ENCODE measurements at regions not wholly inside any gene's neighbourhood (a gene's known extent, or its start where the extent isn't known, plus 50 kb on each side); places are given as distances from the start of the nearest gene placed in this dataset.

- no peak overlapping the region for H3K4me3 Mint-ChIP-seq (ENCODE audit: unreplicated experiment)
- no peak overlapping the region for H3K27ac Mint-ChIP-seq (ENCODE audit: unreplicated experiment)
- H3K4me1 Mint-ChIP-seq (ENCODE audit: low read depth, unreplicated experiment): no peaks in the 10 kb centered on the region
- peaks cover 3% of the 10 kb centered on the region for H3K9me3 Mint-ChIP-seq (ENCODE audit: unreplicated experiment)
- no peak for DNase-seq
- peaks cover 6% of the 10 kb centered on the region for H3K27me3 Mint-ChIP-seq (ENCODE audit: unreplicated experiment)
- no peaks in the 10 kb centered on the region for H3K36me3 Mint-ChIP-seq (ENCODE audit: unreplicated experiment)
- TF ChIP-seq CTCF (IDR thresholded peaks at IDR 0.05; ENCODE audit: partially characterized antibody, unreplicated experiment): no peak
These were observed 240.1 kb upstream of the HDAC4 start for GRCh38 chr2:239640676-239641578.

- H3K9me3 Mint-ChIP-seq (ENCODE audit: unreplicated experiment): peaks cover 5% of the 10 kb centered on the region
- peaks cover 6% of the 10 kb centered on the region for H3K27me3 Mint-ChIP-seq (ENCODE audit: unreplicated experiment)
- H3K36me3 Mint-ChIP-seq (ENCODE audit: unreplicated experiment): no peaks in the 10 kb centered on the region
- no peak overlapping the region for H3K27ac Mint-ChIP-seq (ENCODE audit: unreplicated experiment)
- TF ChIP-seq CTCF (IDR thresholded peaks at IDR 0.05; ENCODE audit: partially characterized antibody, unreplicated experiment): no peak
- DNase-seq: no peak
- no peak overlapping the region for H3K4me3 Mint-ChIP-seq (ENCODE audit: unreplicated experiment)
- H3K4me1 Mint-ChIP-seq (ENCODE audit: low read depth, unreplicated experiment): no peaks in the 10 kb centered on the region
These were observed 239.4 kb upstream of the HDAC4 start for GRCh38 chr2:239640210-239640609.

GRCh38 chr2:239639421-239640185 lies 238.8 kb upstream of the HDAC4 start:
- no peak for DNase-seq
- no peaks in the 10 kb centered on the region for H3K36me3 Mint-ChIP-seq (ENCODE audit: unreplicated experiment)
- peaks cover 4% of the 10 kb centered on the region for H3K27me3 Mint-ChIP-seq (ENCODE audit: unreplicated experiment)
- H3K27ac Mint-ChIP-seq (ENCODE audit: unreplicated experiment): no peak overlapping the region
- no peaks in the 10 kb centered on the region for H3K4me1 Mint-ChIP-seq (ENCODE audit: low read depth, unreplicated experiment)
- TF ChIP-seq CTCF (IDR thresholded peaks at IDR 0.05; ENCODE audit: partially characterized antibody, unreplicated experiment): no peak
- peaks cover 4% of the 10 kb centered on the region for H3K9me3 Mint-ChIP-seq (ENCODE audit: unreplicated experiment)
- H3K4me3 Mint-ChIP-seq (ENCODE audit: unreplicated experiment): no peak overlapping the region

GRCh38 chr2:239638376-239638775 lies 237.6 kb upstream of the HDAC4 start:
- Mint-ChIP-seq H3K4me3 (ENCODE audit: unreplicated experiment) (no peak overlapping the region), H3K27ac (ENCODE audit: unreplicated experiment) (no peak overlapping the region), H3K36me3 (ENCODE audit: unreplicated experiment) (no peaks in the 10 kb centered on the region), H3K27me3 (ENCODE audit: unreplicated experiment) (peaks cover 4% of the 10 kb centered on the region), H3K9me3 (ENCODE audit: unreplicated experiment) (peaks cover 4% of the 10 kb centered on the region), H3K4me1 (ENCODE audit: low read depth, unreplicated experiment) (no peaks in the 10 kb centered on the region)
- no peak for TF ChIP-seq CTCF (IDR thresholded peaks at IDR 0.05; ENCODE audit: partially characterized antibody, unreplicated experiment)
- DNase-seq: no peak

GRCh38 chr2:239636808-239637207 lies 236.0 kb upstream of the HDAC4 start:
- Mint-ChIP-seq H3K9me3 (ENCODE audit: unreplicated experiment) (peaks cover 4% of the 10 kb centered on the region), H3K36me3 (ENCODE audit: unreplicated experiment) (no peaks in the 10 kb centered on the region), H3K27ac (ENCODE audit: unreplicated experiment) (no peak overlapping the region), H3K4me1 (ENCODE audit: low read depth, unreplicated experiment) (no peaks in the 10 kb centered on the region), H3K4me3 (ENCODE audit: unreplicated experiment) (no peak overlapping the region), H3K27me3 (ENCODE audit: unreplicated experiment) (peaks cover 4% of the 10 kb centered on the region)
- no peak for TF ChIP-seq CTCF (IDR thresholded peaks at IDR 0.05; ENCODE audit: partially characterized antibody, unreplicated experiment)
- DNase-seq: no peak
